B cell (primary cell): ENCODE measurements at regions not wholly inside any gene's neighbourhood (a gene's known extent, or its start where the extent isn't known, plus 50 kb on each side); places are given as distances from the start of the nearest gene placed in this dataset.

ENCODE experiments used
- ATAC-seq: fragments of 200-7000 bp; cut with Tn5 transposase; one replicate; pipeline ENCODE4 v1.10.0; 2021; ENCODE audit warnings: low read depth, mild to moderate bottlenecking, moderate number of reproducible peaks, moderate library complexity
- CTCF ChIA-PET: fragments of 350-600 bp; sonication (Branson Sonifier 250); formaldehyde crosslinking; loops from one replicate; lab custom pipeline; 2021; ENCODE audit warnings: antibody characterized with exemption, inconsistent platforms; lab: Charles Lee
- POLR2A ChIA-PET: fragments of 350-600 bp; sonication (Branson Sonifier 250); formaldehyde crosslinking; loops from one replicate; lab custom pipeline; 2021; ENCODE audit warnings: antibody characterized with exemption; lab: Charles Lee
- DNase-seq: peaks from one replicate; pipeline ENCODE4 v3.0.0; 2013
- H2AFZ ChIP-seq: 2 replicates; pipeline ENCODE4 v1.6.1; 2012; ENCODE audit warnings: mild to moderate bottlenecking, low read depth, low read length; ENCODE audit not compliant: insufficient read depth, poor library complexity, severe bottlenecking
- H3K27ac ChIP-seq, 2 donors: 1 replicate in 1 of 2; 2 replicates in 1 of 2; pipeline ENCODE4 v1.5.1; 2012 to 2013; ENCODE audit warnings: low read length in 2 of 2, mild to moderate bottlenecking in 2 of 2, moderate library complexity in 1 of 2
- H3K27me3 ChIP-seq, 4 experiments: fragments of 200-600 bp in 1 of 4; sonication (generic) in 1 of 4; replicated peaks in 1 of 4; 1 replicate in 2 of 4; 2 replicates in 2 of 4; pipeline versions ENCODE4 v1.6.1 to v1.7.0; 2013 to 2016; ENCODE audit warnings: low read length in 3 of 4, mild to moderate bottlenecking in 2 of 4, mixed read lengths in 1 of 4, moderate library complexity in 1 of 4; ENCODE audit not compliant: insufficient read depth in 4 of 4, control insufficient read depth in 3 of 4; ENCODE audit errors: control extremely low read depth in 1 of 4
- H3K36me3 ChIP-seq, 2 experiments: replicated peaks in 1 of 2; 1 replicate in 1 of 2; 2 replicates in 1 of 2; pipeline versions ENCODE4 v1.6.1 to v1.7.1; 2013; ENCODE audit warnings: low read length in 1 of 2; ENCODE audit not compliant: insufficient read depth in 2 of 2, control insufficient read depth in 1 of 2; ENCODE audit errors: control extremely low read depth in 1 of 2, extremely low read depth in 1 of 2
- H3K4me1 ChIP-seq, 2 donors: fragments of 200-600 bp in 1 of 2; sonication (generic) in 1 of 2; 1 replicate in 1 of 2; 2 replicates in 1 of 2; pipeline versions ENCODE4 v1.5.1 to v1.6.1; 2013 to 2017; ENCODE audit warnings: low read length in 2 of 2; ENCODE audit not compliant: control insufficient read depth in 2 of 2, insufficient read depth in 2 of 2
- H3K4me2 ChIP-seq: replicated peaks from 2 replicates; pipeline ENCODE3; 2012; ENCODE audit warnings: mild to moderate bottlenecking, low read depth, low read length; ENCODE audit not compliant: poor library complexity, severe bottlenecking
- H3K4me3 ChIP-seq, 5 experiments: fragments of 200-600 bp in 1 of 5; sonication (generic) in 1 of 5; 1 replicate in 3 of 5; 2 replicates in 2 of 5; pipeline versions ENCODE4 v1.5.1 to v1.7.0; 2011 to 2016; ENCODE audit warnings: low read length in 4 of 5, mild to moderate bottlenecking in 4 of 5, low read depth in 2 of 5, control low read depth in 1 of 5, moderate library complexity in 1 of 5; ENCODE audit not compliant: insufficient read depth in 1 of 5; ENCODE audit errors: control extremely low read depth in 1 of 5, extremely low read depth in 1 of 5
- H3K79me2 ChIP-seq: fragments of 200-600 bp; sonication (generic); one replicate; pipeline ENCODE4 v1.6.0; 2016; ENCODE audit warnings: low read length; ENCODE audit not compliant: control insufficient read depth, insufficient read depth
- H3K9ac ChIP-seq: fragments of 200-600 bp; sonication (generic); 2 replicates; pipeline ENCODE4 v1.6.1; 2017; ENCODE audit warnings: mild to moderate bottlenecking, low read length, moderate library complexity
- H3K9me3 ChIP-seq, 3 donors: one replicate each; pipeline versions ENCODE4 v1.6.1 to v1.7.1; 2013; ENCODE audit warnings: low read length in 2 of 3; ENCODE audit not compliant: control insufficient read depth in 2 of 3, insufficient read depth in 1 of 3; ENCODE audit errors: control extremely low read depth in 1 of 3
- H4K20me1 ChIP-seq: 2 replicates; pipeline ENCODE4 v1.6.0; 2012; ENCODE audit warnings: mild to moderate bottlenecking, low read length; ENCODE audit not compliant: insufficient read depth, control insufficient read depth, poor library complexity, severe bottlenecking
- H3K27ac Mint-ChIP-seq: one replicate; pipeline ENCODE4 v1.8.0; 2021; ENCODE audit warnings: mixed read lengths
- H3K27me3 Mint-ChIP-seq: one replicate; pipeline ENCODE4 v1.8.0; 2021; ENCODE audit warnings: mixed read lengths
- H3K4me1 Mint-ChIP-seq: one replicate; pipeline ENCODE4 v1.8.0; 2021; ENCODE audit warnings: mixed read lengths
- H3K4me3 Mint-ChIP-seq: one replicate; pipeline ENCODE4 v1.8.0; 2021; ENCODE audit warnings: mixed read lengths
- H3K9me3 Mint-ChIP-seq: one replicate; pipeline ENCODE4 v1.8.0; 2022; ENCODE audit warnings: mixed read lengths; ENCODE audit not compliant: insufficient read depth
- CTCF ChIP-seq: fragments of 200-600 bp; IDR thresholded peaks from one replicate; pipeline ENCODE4 v1.8.0; 2022; ENCODE audit warnings: antibody characterized with exemption, mild to moderate bottlenecking
- EZH2 ChIP-seq: IDR thresholded peaks from 2 replicates; pipeline ENCODE4 v1.6.1; 2012; ENCODE audit warnings: borderline replicate concordance, low read depth, mild to moderate bottlenecking, moderate library complexity, low read length; ENCODE audit not compliant: insufficient read depth, poor library complexity, severe bottlenecking
- WGBS: methylation state at CpG from one replicate; pipeline ENCODE4 v1.1.5; 2013; ENCODE audit warnings: missing lambda C conversion rate; ENCODE audit not compliant: insufficient coverage; 5-methylcytosine and 5-hydroxymethylcytosine counted together
- intact Hi-C: fragments of 100-400 bp; cut with micrococcal nuclease; formaldehyde crosslinking; loops from one replicate; pipeline ENCODE4 v1.10.0; 2022

GRCh38 chr17:77839698-77840512 is 118.6 kb upstream of the TNRC6C start:
- H3K4me1 Mint-ChIP-seq: peaks cover 24% of the 10 kb centered on the region
- H3K4me2 ChIP-seq: no peak overlapping the region
- no peaks in the 10 kb centered on the region for H3K9me3 Mint-ChIP-seq
- H3K27me3 Mint-ChIP-seq: peaks cover 64% of the 10 kb centered on the region
- 83% methylated on average over 7 of the region's 16 CpGs for WGBS
- ChIA-PET POLR2A (no interaction called here), CTCF (interaction anchor here (1.1 kb wide), 1 partner anchor 30 kb away, joined by 3 read pairs; no protein-coding TSS in a partner anchor)
- no peak overlapping the region for H3K27ac Mint-ChIP-seq
- no peak for DNase-seq
- H3K9me3 ChIP-seq: peaks cover 0 to 13% (median 0%) of the 10 kb centered on the region in 3 donors
- H3K9ac ChIP-seq: no peak overlapping the region
- peaks cover 0 to 58% (median 27%) of the 10 kb centered on the region in 4 experiments for H3K27me3 ChIP-seq
- no peak overlapping the region for H3K4me3 Mint-ChIP-seq
- ATAC-seq: no peak
- H3K36me3 ChIP-seq: no peaks in the 10 kb centered on the region
- no peak overlapping the region for H3K4me3 ChIP-seq
- no peak overlapping the region for H2AFZ ChIP-seq
- H3K79me2 ChIP-seq: no peaks in the 10 kb centered on the region
- H3K4me1 ChIP-seq: peaks cover 20 to 39% of the 10 kb centered on the region in 2 donors
- intact Hi-C loops: no loop called here
- no peak for TF ChIP-seq CTCF
- no peak for TF ChIP-seq EZH2
- no peak overlapping the region for H3K27ac ChIP-seq
- H4K20me1 ChIP-seq: no peaks in the 10 kb centered on the region

GRCh38 chr17:77840513-77841165 is 117.9 kb upstream of the TNRC6C start:
- ChIA-PET POLR2A (no interaction called here), CTCF (no interaction called here)
- no peak overlapping the region for H3K4me2 ChIP-seq
- TF ChIP-seq CTCF (no peak), EZH2 (no peak)
- no peaks in the 10 kb centered on the region for H3K79me2 ChIP-seq
- peaks cover 59% of the 10 kb centered on the region for H3K27me3 Mint-ChIP-seq
- ATAC-seq: no peak
- no peak overlapping the region for H3K27ac Mint-ChIP-seq
- peaks cover 0 to 14% (median 0%) of the 10 kb centered on the region in 3 donors for H3K9me3 ChIP-seq
- peaks cover 26% of the 10 kb centered on the region for H3K4me1 Mint-ChIP-seq
- H3K36me3 ChIP-seq: no peaks in the 10 kb centered on the region
- no peak overlapping the region for H3K27ac ChIP-seq
- peaks cover 23 to 42% of the 10 kb centered on the region in 2 donors for H3K4me1 ChIP-seq
- WGBS: 88% methylated on average over 9 of the region's 10 CpGs
- no peaks in the 10 kb centered on the region for H3K9me3 Mint-ChIP-seq
- H3K27me3 ChIP-seq: peaks cover 0 to 61% (median 27%) of the 10 kb centered on the region in 4 experiments
- no peak overlapping the region for H3K4me3 Mint-ChIP-seq
- H3K4me3 ChIP-seq: no peak overlapping the region
- no peak for DNase-seq
- H4K20me1 ChIP-seq: no peaks in the 10 kb centered on the region
- intact Hi-C loops: no loop called here
- H2AFZ ChIP-seq: no peak overlapping the region
- H3K9ac ChIP-seq: no peak overlapping the region
